ENCODE measurements at regions not wholly inside any gene's neighbourhood (a gene's known extent, or its start where the extent isn't known, plus 50 kb on each side); places are given as distances from the start of the nearest gene placed in this dataset.

DNA sequence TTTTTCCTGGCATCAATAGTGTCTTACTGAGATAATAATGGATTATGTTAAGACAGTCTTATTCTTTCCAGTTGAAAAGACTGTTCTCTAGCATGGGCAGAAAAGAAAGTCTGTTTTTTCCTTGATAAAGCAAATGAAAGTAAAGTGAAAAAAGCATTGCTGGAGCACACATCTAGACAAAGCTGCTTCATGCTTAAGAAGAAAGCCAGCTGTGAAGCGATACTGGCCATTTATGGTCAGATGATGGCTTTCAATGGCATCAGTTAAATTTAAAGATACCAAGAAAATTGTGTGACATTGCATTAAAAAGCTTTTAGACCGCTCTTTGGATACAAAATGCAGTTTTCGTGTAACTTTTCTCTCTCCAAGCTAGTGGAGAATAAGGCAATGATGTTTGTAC, 242.1 kb upstream of the TRAM1L1 start:
- DNase-seq, result no peak

DNA sequence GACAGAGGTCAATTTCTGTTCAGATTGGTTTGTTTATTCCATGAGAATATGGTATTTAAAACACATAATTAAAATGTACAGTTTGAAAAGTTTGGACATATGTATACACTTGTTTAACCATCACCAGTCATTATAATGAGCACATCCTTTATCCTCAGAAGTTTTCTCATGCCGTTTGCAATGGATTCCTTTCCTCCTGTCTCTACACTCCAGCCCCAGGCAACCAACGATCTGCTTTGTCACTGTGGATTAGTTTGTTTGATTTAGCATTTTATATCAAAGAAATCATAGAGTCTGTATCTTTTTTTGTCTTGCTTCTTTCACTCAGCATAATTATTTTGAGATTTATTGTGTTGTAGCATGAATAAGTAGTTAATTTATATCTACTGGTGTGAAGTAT, 243.0 kb upstream of the TRAM1L1 start:
- no peak for DNase-seq

GRCh38 chr4:117331817-117332216, 246.4 kb upstream of the TRAM1L1 start:
- DNase-seq, result no peak

DNA sequence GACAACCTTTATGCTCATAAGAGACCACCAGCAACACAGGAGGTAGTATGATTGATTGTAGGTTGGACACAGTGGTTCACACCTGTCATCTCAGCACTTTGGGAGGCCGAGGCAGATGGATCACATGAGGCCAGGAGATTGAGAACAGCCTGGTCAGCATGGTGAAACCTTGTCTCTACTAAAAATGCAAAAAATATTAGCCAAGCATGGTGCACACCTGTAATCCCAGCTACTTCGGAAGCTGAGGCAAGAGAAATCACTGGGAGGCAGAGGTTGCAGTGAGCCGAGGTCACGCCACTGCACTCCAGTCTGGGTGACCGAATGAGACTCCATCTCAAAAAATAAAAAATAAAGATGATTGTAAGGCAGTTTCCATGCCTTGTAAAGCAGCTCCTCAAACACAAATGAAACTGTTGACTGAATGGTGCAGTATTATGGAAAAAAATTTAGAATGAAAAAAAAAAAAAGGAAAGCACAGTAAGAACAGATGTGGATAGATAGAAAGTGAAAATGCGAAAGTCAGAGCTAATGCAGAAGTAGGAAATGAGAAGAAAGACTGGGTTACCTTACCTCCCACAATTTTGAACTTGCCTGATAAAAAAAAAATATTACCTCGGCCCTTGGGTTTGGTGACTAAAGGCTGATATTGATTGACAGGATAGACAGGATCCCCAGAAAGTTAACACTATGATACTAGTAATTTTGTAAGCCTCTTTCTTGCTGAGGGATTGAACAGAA, 249.2 kb upstream of the TRAM1L1 start:
- no peak for DNase-seq

GRCh38 chr4:117357437-117357836, 272.1 kb upstream of the TRAM1L1 start:
- no peak for DNase-seq

DNA sequence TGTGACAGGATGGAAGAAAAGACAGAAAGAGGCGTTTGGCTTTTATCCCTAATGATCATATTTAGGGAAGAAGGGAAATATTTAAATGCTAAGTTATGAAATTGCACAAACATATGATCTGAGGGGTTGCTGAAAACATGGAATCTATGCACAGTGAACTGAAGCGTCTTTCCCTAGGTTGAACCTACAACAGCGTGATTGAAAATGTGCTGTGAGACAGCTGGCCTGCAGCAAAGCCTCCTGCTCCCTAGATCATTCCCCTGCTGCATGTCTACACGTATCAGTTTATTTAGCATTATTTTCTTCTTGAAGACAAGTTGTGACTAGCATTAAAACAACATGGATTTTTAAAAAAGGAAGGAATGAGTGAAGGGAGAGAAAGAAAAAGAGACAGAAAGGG, 272.5 kb upstream of the TRAM1L1 start:
- DNase-seq, result no peak

- no peak for DNase-seq
These were observed 285.7 kb upstream of the TRAM1L1 start for GRCh38 chr4:117370944-117371668.

DNA sequence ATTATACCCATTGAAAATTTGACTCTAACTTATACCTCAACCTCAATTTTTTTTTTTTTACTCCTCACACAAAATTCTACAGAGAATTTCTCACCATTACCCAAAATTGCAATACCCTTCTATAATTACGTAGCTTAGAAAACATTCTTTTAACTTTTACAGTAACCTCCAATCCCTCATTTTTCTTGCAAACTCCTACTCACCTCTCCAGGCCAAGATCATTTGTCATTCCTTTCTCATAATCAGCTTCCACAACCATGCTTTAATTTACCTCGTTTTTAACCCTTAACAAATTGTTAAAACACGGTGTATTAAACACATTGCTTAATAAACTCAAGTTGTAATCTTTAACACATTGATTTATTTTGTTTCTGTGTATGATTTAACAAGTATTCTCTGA, 289.7 kb upstream of the TRAM1L1 start:
- no peak for DNase-seq

DNA sequence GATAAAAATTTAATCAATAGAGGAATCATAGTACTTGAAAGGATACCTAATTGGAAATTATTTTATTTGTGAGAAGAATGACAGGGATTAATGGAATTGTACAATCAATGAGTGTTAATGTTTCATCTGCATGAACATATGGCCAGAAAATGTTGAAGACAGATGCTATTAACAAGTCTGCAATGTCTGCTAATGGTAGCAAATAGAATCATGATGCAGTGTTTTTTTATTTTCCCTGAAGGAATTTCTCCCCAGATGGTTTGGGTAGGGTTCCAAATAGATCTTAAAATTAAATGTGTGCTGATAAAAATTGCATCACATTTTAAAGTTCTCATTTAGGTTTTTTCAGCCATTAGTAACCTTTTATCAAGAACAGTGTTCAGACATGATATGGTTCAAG, 291.3 kb upstream of the TRAM1L1 start:
- no peak for DNase-seq

DNA sequence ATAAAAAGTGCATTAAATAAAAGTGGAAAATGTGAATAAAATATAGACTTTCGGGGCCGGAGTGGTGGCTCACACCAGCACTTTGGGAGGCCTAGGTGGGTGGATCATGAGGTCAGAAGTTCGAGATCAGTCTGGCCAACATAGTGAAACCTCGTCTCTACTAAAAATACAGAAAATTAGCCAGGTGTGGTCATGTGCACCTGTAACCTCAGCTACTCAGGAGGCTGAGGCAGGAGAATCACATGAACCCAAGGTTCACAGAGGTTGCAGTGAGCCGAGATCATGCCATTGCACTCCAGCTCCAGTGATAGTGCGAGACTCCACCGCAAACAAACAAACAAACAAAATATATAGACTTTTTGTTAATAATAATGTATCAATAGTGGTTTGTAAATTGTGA, 293.6 kb upstream of the TRAM1L1 start:
- no peak for DNase-seq

DNA sequence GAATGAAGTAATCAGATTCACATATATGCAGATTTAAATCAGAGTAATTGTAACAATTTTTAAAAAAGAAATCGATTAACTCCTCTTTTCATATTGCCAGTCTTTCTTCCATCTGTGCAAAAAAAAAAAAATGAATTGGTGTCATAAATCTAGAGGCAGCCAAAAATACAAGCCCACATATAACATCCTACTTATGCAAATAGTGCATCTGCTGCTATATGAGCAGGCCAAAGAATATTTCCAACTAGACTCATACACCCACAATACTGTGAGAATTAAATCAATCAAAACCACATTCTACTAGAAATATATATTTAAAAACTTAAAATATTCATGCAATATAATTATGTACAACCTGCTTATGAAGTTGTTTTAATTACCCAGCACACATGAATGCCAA, 298.1 kb upstream of the TRAM1L1 start:
- no peak for DNase-seq

GRCh38 chr4:117385526-117385925, 300.1 kb upstream of the TRAM1L1 start:
- no peak for DNase-seq

- no peak for DNase-seq
These were observed 301.7 kb upstream of the TRAM1L1 start for GRCh38 chr4:117387072-117387471.

- no peak for DNase-seq
These were observed 314.9 kb upstream of the TRAM1L1 start for GRCh38 chr4:117400039-117400835.

DNA sequence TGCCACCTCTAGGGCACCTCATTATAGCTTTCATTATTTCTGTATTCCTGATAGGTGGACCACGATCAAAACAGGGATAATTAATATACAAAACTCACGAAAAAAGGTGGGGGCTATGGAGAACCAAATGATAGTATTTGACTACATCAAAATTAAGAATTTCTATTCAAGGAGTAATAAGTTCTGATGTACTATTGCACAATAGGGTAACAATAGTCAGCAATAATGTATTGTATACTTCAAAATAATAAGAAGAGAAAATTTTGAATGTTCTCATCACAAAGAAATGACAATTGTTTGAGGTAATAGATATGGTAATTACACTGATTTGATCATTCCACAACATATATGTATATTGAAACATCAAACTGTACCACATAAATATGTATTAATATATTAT, 327.3 kb upstream of the TRAM1L1 start:
- DNase-seq, result no peak

- no peak for DNase-seq
These were observed 332.5 kb upstream of the TRAM1L1 start for GRCh38 chr4:117417856-117418255.

DNA sequence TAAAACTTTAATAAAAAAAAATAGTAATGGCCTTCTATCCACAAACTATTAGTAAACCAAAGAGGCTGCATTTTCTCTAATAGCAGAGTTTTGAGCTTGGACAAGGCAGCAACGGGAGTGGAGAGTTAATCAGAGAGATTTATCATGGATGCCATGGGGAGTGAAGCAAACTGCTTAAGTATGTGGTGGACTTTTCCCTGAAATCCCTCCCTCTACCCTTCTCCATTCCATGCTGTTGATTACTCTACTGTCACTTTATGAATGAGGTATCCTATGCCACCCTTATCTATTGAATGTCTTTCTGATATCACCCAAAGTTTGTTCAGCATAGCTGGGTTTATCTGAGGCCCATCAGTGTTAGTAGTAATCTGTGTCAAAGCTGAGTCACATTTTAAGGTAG, 335.6 kb upstream of the TRAM1L1 start:
- DNase-seq, result no peak

- DNase-seq, result no peak
These were observed 336.3 kb upstream of the TRAM1L1 start for GRCh38 chr4:117421706-117422105.

DNA sequence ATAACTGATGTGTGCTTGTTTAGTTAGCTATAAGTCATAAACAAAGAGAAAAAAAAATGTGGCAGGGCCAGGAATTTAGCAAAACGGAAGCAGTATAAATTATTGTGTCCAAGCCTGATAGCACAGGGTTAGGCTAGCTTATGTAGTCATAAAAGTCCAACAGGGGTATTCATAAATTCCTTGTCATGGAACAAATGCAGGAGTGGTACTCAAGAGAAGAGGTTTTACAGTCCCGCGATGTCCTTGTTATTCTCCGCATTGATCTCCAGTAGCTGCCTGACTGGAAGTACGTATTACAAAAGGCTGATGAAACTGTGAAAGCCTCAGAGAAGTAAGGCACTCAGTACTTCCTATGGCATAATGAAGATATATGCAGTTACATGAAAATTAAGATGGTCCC, 336.9 kb upstream of the TRAM1L1 start:
- no peak for DNase-seq

DNA sequence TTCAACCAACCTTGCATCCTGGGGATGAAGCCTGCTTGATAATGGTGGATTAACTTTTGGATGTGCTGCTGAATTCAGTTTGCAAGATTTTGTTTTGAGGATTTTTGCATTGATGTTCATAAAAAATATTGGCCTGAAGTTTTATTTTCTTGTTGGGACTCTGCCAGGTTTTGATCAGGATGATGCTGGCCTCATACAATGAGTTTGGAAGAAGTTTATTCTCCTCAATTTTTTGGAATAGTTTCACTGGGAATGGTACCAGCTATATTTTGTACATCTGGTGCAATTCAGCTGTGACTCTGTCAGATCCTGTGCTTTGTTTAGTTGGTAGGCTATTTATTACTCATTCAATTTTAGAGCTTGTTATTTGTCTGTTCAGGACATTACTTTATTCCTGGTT, 340.3 kb upstream of the TRAM1L1 start:
- no peak for DNase-seq

- DNase-seq, result no peak
These were observed 343.2 kb upstream of the TRAM1L1 start for GRCh38 chr4:117428536-117428935.

- no peak for DNase-seq
These were observed 343.7 kb upstream of the TRAM1L1 start for GRCh38 chr4:117429061-117429460.

- DNase-seq, result no peak
These were observed 344.1 kb upstream of the TRAM1L1 start for GRCh38 chr4:117429506-117429905.

DNA sequence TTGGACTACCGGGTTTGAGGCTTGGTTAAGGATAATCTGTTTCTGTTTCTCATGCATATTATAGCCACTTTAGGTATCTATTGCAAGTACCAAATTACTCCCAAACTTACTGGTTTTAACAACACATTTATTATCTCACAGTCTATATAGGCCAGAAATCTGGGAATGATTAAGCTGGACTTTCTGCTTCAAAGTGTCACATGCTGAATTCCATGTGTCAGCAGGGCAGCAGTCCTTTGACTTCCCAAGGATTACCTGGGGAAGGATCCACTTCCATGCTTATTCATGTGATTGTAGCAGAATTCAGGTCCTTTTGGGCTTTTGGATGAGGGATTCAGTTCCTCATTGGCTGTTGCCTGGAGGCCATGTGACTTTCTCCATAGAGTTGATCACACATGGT, 349.0 kb upstream of the TRAM1L1 start:
- DNase-seq, result no peak
